ENCODE measurements at regions not wholly inside any gene's neighbourhood (a gene's known extent, or its start where the extent isn't known, plus 50 kb on each side); places are given as distances from the start of the nearest gene placed in this dataset.

DNA sequence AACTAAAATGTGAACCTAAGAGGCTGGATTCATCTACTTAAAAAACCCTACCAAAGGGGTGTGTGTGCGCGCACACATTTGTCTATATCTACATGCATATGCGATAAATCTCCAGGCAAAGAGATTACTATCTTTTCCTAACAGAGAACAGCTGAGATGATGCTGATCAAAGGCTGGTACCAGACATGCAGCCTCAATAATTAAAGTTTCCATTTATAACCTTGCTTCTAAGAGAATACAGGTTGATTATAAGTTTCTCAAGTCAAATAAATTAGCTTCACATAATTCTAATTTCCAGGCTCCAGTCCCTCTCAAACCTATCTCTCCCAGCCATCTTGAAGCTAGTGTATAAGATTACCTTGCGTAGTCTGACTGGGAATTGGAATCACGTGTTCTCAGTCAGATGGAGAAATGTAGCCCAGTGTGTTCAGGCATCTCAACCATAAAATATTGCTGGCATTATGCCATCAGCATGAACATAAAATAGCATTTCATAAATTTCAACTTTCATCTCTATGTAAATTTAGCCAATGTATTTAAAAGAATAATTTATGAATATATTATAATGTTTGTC lies 1062.0 kb downstream of the XPNPEP1 start:
- Histone ChIP-seq H3K9me3 (no peaks in the 10 kb centered on the region), H3K4me3 (no peak overlapping the region), H3K27ac (no peak overlapping the region), H3K4me1 (no peaks in the 10 kb centered on the region), H3K36me3 (no peaks in the 10 kb centered on the region), H3K27me3 (no peaks in the 10 kb centered on the region)
- no peak for DNase-seq
- 83 to 93% methylated on average over 5 of the region's 5 CpGs for WGBS, 2 donors
- TF ChIP-seq POLR2AphosphoS5 (IDR thresholded peaks at IDR 0.05) (no peak), EP300 (IDR thresholded peaks at IDR 0.05) (no peak)
- intact Hi-C loops (cut with DNase I) = no loop called here

GRCh38 chr10:108852211-108852610 lies 1071.1 kb downstream of the XPNPEP1 start:
- Histone ChIP-seq H3K27ac (no peak overlapping the region), H3K27me3 (no peaks in the 10 kb centered on the region), H3K4me1 (no peaks in the 10 kb centered on the region), H3K36me3 (no peaks in the 10 kb centered on the region), H3K4me3 (no peak overlapping the region), H3K9me3 (no peaks in the 10 kb centered on the region)
- 72 to 74% methylated on average over 4 of the region's 4 CpGs for WGBS, 2 donors
- TF ChIP-seq, protein P1, sequence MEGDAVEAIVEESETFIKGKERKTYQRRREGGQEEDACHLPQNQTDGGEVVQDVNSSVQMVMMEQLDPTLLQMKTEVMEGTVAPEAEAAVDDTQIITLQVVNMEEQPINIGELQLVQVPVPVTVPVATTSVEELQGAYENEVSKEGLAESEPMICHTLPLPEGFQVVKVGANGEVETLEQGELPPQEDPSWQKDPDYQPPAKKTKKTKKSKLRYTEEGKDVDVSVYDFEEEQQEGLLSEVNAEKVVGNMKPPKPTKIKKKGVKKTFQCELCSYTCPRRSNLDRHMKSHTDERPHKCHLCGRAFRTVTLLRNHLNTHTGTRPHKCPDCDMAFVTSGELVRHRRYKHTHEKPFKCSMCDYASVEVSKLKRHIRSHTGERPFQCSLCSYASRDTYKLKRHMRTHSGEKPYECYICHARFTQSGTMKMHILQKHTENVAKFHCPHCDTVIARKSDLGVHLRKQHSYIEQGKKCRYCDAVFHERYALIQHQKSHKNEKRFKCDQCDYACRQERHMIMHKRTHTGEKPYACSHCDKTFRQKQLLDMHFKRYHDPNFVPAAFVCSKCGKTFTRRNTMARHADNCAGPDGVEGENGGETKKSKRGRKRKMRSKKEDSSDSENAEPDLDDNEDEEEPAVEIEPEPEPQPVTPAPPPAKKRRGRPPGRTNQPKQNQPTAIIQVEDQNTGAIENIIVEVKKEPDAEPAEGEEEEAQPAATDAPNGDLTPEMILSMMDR (IDR thresholded peaks at IDR 0.05) = no peak
- TF ChIP-seq EP300 (IDR thresholded peaks at IDR 0.05) (no peak), POLR2AphosphoS5 (IDR thresholded peaks at IDR 0.05) (no peak), POLR2A (IDR thresholded peaks at IDR 0.05) (no peak)
- no peak for DNase-seq
- intact Hi-C loops (cut with DNase I) = no loop called here

- intact Hi-C loops (cut with DNase I) = no loop called here
- WGBS, 2 donors = 88 to 91% methylated on average over 1 of the region's 1 CpG
- H3K4me1 ChIP-seq = no peaks in the 10 kb centered on the region
- H3K9me3 ChIP-seq = no peaks in the 10 kb centered on the region
- DNase-seq = no peak
- TF ChIP-seq EP300 (IDR thresholded peaks at IDR 0.05) = no peak
- TF ChIP-seq, protein P1 (IDR thresholded peaks at IDR 0.05) = no peak
- TF ChIP-seq POLR2AphosphoS5 (IDR thresholded peaks at IDR 0.05) = no peak
- TF ChIP-seq POLR2A (IDR thresholded peaks at IDR 0.05) = no peak
- H3K36me3 ChIP-seq = no peaks in the 10 kb centered on the region
- H3K27me3 ChIP-seq = no peaks in the 10 kb centered on the region
- H3K4me3 ChIP-seq = no peak overlapping the region
- no peak overlapping the region for H3K27ac ChIP-seq
Observed at GRCh38 chr10:108850138-108850854, 1073.0 kb downstream of the XPNPEP1 start.

DNA sequence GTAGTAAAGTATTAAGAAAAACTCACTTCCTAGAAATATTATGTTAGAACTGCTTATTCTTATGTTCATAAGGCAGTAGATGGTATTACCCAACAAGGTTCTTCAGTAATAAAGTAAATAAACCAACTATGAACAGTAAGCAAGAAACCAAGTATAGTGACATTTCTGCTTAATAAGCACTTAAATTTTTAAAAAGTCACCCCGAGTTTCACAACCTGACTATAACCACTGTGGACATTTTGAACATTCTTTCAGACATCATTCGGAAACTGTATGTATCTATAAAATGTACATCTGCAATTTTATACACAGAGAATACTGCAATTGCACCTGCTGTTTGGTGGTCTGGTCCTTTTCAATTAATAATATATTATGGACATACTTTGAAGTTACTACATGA lies 1073.6 kb downstream of the XPNPEP1 start:
- H3K27me3 ChIP-seq = no peaks in the 10 kb centered on the region
- H3K9me3 ChIP-seq = no peaks in the 10 kb centered on the region
- 64 to 77% methylated on average over 2 of the region's 2 CpGs for WGBS, 2 donors
- TF ChIP-seq, protein P1 (IDR thresholded peaks at IDR 0.05) = no peak
- TF ChIP-seq EP300 (IDR thresholded peaks at IDR 0.05) (no peak), POLR2AphosphoS5 (IDR thresholded peaks at IDR 0.05) (no peak), POLR2A (IDR thresholded peaks at IDR 0.05) (no peak)
- no peak overlapping the region for H3K27ac ChIP-seq
- H3K4me3 ChIP-seq = no peak overlapping the region
- H3K36me3 ChIP-seq = no peaks in the 10 kb centered on the region
- no peak for DNase-seq
- intact Hi-C loops (cut with DNase I) = no loop called here
- H3K4me1 ChIP-seq = no peaks in the 10 kb centered on the region

DNA sequence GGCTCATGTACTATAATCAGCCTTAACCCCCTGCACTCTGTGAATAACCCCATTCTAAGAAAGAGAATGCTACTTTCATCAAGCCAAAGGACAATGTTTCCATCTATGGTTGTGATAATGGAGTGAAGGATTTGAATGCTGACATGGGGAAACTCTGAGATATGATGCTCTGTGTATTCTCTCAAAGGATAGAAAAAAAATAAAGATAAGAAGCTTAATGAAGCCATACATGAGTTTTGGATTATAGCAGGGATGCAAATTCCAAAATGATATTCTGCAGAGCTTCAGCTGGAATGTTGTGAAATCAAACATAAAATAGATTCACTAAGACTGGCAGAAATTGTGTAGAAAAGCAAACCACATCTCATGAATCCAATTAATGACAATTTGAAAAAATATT lies 1074.1 kb downstream of the XPNPEP1 start:
- Histone ChIP-seq H3K27ac (no peak overlapping the region), H3K36me3 (no peaks in the 10 kb centered on the region), H3K9me3 (no peaks in the 10 kb centered on the region), H3K4me3 (no peak overlapping the region), H3K27me3 (no peaks in the 10 kb centered on the region), H3K4me1 (no peaks in the 10 kb centered on the region)
- TF ChIP-seq POLR2A (IDR thresholded peaks at IDR 0.05) (no peak), POLR2AphosphoS5 (IDR thresholded peaks at IDR 0.05) (no peak), EP300 (IDR thresholded peaks at IDR 0.05) (no peak)
- TF ChIP-seq, protein P1 (IDR thresholded peaks at IDR 0.05) = no peak
- DNase-seq = no peak
- intact Hi-C loops (cut with DNase I) = no loop called here
